ENCODE measurements at regions not wholly inside any gene's neighbourhood (a gene's known extent, or its start where the extent isn't known, plus 50 kb on each side); places are given as distances from the start of the nearest gene placed in this dataset.
"Not testable (repeated sequence)": the region's sequence is repeated elsewhere in the genome, so short reads cannot be mapped to it uniquely, and the experiment has no call there.

DNA sequence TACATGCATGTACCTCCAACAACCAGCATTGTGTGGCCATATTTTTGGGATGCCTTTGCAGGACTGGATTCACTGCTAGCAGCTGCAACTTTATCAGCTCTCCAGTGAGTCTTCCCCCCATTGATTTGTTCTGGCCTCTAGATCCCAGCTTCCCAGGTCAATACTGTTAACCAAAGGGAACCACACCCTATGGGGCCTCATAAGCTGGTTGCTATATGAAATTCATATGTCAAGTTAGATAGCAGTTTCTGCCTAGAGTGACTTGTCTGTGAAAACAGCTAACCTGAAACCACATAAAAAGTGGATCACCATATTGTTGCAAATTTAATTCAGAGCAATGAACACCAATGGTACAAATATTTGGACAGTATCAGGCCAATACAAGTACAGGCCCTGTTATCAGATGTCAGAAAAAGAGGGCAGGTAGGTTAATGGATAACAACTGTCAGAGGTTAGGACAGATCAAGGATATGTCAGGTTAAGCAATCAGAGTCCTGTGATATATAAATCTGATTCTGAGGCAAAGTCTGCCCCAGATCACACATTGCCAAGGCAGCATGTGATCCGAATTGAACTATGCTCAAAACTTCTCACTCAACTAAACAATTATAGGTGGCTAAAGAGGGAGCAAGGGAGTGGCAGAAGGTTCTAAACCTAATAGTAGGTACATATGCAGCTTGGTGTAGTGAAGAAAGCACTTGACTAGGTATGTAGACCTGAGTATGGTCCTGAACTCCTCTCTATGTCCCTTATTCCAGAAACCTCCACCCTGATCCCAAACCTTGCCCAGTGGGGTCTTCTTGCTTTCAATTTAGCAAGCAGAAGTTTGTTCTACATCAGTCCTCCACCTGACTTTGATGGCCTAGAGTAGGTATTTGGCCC, 94.7 kb upstream of the FOXN2 start:
- no peaks in the 10 kb centered on the region for H3K27me3 Mint-ChIP-seq
- H3K4me3 Mint-ChIP-seq, result no peak overlapping the region
- H3K9me3 Mint-ChIP-seq, result no peaks in the 10 kb centered on the region
- peak overlapping the region in 1 of 2 donors; percentile 8 for H3K27ac Mint-ChIP-seq
- H3K4me1 Mint-ChIP-seq, result no peaks in the 10 kb centered on the region
- DNase-seq (no peak), ATAC-seq (no peak)

DNA sequence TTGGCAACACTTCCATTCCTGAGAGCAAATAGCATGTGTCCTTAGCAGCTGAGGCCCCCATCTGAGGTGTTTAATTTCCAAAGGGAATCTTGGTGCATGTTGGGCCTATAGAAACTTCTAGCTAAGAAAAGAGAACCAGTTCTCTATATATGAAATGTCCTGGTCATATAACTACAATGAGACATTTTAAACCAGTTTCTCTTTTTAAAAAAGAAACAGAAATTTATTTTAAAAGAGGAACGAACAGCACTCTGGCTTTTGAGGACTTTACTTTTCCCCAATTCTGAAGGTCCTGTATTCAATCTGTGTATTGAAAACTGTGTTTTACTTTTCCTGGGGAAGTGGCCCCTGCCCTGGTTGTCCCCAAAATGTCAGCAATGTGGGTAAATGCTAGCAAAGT, 94.0 kb upstream of the FOXN2 start:
- no peak overlapping the region for H3K27ac Mint-ChIP-seq
- H3K27me3 Mint-ChIP-seq, result no peaks in the 10 kb centered on the region
- DNase-seq (no peak), ATAC-seq (no peak)
- no peak overlapping the region for H3K4me3 Mint-ChIP-seq
- no peaks in the 10 kb centered on the region for H3K4me1 Mint-ChIP-seq
- no peaks in the 10 kb centered on the region for H3K9me3 Mint-ChIP-seq

DNA sequence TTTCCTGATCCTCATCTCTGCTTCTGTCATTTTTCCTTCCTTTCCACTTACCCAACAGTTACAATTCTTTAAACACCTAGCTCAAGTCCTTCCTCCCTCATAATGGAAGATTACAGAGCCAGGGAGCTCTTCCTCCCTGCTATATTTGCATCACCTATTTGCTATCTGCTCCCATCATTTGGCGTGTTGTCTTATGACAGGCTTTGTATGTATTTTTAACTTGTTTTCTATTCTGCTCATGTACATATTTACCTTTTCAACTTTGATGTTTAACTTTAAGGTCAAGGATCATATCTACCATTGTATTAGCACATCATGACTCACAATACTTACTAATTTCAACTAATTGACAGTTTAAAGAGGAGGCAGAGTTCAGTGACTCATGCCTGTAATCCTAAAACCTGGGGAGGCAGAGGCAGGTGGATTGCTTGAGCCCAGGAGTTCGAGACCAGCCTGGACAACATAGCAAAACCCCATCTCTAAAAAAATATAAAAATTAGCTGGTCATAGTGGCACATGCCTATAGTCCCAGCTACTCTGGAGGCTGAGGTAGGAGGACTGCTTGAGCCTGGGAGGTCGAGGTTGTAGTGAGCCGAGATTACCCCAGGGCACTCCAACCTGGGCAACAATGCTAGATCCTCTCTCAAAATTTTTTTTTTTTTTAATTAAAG, 92.5 kb upstream of the FOXN2 start:
- ATAC-seq, result no peak
- peak overlapping the region in 1 of 2 donors; percentile 20 for H3K27ac Mint-ChIP-seq
- no peaks in the 10 kb centered on the region for H3K9me3 Mint-ChIP-seq
- H3K4me1 Mint-ChIP-seq, result no peaks in the 10 kb centered on the region
- no peak for DNase-seq
- H3K27me3 Mint-ChIP-seq, result no peaks in the 10 kb centered on the region
- no peak overlapping the region for H3K4me3 Mint-ChIP-seq

DNA sequence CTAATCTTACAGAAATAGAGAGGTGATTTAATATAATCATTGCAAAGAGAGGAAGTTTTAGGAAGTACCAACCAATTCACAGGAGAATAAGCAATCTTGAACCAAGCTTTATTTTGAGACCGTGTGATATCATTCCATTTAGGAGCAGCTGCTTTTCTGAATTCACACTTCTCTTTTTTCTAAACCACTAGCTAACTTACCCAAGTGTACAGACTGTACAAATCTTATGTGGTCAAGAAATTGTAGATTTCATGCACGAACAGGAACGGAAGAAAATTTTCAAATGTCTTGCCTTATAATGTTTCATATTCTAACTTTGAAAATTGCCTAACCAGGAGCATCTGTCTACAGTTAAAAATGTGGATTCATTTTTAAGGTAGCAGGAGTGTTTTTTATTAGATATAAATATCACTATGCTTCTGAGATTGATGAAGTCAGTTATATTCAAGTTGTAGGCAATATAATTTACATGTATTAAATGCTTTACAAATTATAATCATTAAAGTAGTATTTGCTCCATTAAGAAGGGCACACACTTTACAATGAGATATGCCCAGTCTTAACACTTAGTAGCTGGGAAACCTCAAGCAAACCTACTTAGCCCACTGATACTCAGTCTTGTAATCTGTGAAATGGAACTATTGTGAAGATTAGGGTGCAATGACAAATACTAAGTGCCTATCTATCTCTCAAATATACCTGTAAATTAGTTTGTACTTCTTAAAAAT, 86.7 kb upstream of the FOXN2 start:
- Mint-ChIP-seq H3K27ac (no peak overlapping the region), H3K4me3 (no peak overlapping the region), H3K4me1 (peaks cover 10% of the 10 kb centered on the region), H3K9me3 (no peaks in the 10 kb centered on the region), H3K27me3 (no peaks in the 10 kb centered on the region)
- DNase-seq (no peak), ATAC-seq (no peak)

DNA sequence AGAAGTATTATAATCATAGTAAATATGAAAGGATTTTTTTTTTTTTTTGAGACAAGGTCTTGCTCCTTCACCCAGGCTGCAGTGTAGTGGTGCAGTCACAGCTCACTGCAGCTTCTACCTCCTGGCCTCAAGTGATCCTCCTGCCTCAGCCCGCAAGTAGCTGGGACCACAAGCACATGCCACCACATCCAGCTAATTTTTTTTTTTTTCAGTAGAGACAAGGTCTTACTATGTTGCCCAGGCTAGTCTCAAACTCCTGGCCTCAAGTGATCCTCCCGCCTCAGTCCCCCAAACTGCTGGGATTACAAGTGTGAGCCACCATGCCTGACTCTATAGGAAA, 86.2 kb upstream of the FOXN2 start:
- no peaks in the 10 kb centered on the region for H3K9me3 Mint-ChIP-seq
- ATAC-seq (no peak), DNase-seq (no peak)
- no peak overlapping the region for H3K4me3 Mint-ChIP-seq
- no peak overlapping the region for H3K27ac Mint-ChIP-seq
- peaks cover 15% of the 10 kb centered on the region for H3K4me1 Mint-ChIP-seq
- H3K27me3 Mint-ChIP-seq, result no peaks in the 10 kb centered on the region

DNA sequence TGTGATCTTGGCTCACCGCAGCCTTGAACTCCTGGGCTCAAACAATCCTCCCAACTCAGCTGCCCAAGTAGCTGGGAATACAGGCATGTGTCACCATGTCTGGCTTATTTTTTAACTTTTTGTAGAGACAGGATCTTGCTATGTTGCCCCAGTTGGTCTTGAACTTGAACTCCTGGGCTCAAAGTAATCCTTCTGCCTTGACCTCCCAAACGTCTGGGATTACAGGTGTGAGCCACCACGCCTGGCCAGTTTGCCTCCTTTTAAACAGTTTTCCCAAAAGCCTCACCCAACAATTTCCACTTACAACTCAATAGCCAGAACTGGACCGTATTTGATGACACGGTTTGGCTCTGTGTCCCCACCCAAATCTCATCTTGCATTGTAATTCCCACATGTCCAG, 85.4 kb upstream of the FOXN2 start:
- no peak overlapping the region for H3K27ac Mint-ChIP-seq

DNA sequence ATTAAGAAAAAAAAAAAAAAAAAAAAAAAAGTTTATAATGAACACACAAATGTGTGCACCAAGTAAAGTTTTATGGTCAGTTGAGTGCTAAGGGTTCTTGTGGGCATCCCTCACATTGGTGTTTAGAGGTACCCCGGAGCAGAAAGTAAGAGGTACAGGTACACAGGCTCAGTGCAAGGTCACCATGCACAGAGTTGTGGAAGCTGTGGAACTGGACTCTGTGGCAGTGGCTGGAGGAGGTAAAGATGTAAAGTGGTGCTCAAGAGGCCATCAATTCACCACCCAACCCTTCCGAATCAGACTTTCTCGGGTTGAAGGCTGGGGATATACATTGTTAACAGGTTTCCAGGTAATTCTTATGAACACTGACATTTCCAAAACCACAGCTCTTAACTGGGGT, 83.6 kb upstream of the FOXN2 start:
- DNase-seq (no peak), ATAC-seq (no peak)
- H3K4me1 Mint-ChIP-seq, result peaks cover 17% of the 10 kb centered on the region
- no peak overlapping the region for H3K4me3 Mint-ChIP-seq
- no peaks in the 10 kb centered on the region for H3K27me3 Mint-ChIP-seq
- H3K27ac Mint-ChIP-seq, result peak overlapping the region in 1 of 2 donors; percentile 90
- H3K9me3 Mint-ChIP-seq, result no peaks in the 10 kb centered on the region

More for the DNA sequence above, 85.4 kb upstream of the FOXN2 start:
- DNase-seq, result no peak
- ATAC-seq, result no peak
- Mint-ChIP-seq H3K27me3 (no peaks in the 10 kb centered on the region), H3K4me3 (no peak overlapping the region), H3K9me3 (no peaks in the 10 kb centered on the region), H3K4me1 (peaks cover 17% of the 10 kb centered on the region)

DNA sequence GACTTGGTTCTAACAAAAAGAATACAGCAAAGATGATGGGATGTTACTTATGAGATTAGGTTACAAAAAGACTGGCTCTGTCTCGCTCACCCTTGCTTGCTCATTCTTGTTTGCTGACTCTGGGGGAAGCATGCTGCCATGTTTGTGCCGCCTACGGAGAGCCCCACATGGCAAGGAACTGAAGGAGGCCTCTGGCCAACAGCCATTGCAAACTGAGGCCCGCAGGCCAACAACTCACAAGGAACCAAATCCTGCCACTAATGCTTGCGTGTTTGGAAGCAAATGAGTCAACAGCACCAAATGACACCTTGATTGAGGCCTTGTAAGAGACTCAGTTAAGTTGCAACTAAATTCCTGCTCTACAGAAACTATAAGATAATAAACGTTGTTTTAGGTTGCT, 82.1 kb upstream of the FOXN2 start:
- H3K4me3 Mint-ChIP-seq, result no peak overlapping the region
- no peak overlapping the region for H3K27ac Mint-ChIP-seq
- no peaks in the 10 kb centered on the region for H3K27me3 Mint-ChIP-seq
- ATAC-seq (no peak), DNase-seq (no peak)
- H3K9me3 Mint-ChIP-seq, result no peaks in the 10 kb centered on the region
- H3K4me1 Mint-ChIP-seq, result peaks cover 25% of the 10 kb centered on the region

DNA sequence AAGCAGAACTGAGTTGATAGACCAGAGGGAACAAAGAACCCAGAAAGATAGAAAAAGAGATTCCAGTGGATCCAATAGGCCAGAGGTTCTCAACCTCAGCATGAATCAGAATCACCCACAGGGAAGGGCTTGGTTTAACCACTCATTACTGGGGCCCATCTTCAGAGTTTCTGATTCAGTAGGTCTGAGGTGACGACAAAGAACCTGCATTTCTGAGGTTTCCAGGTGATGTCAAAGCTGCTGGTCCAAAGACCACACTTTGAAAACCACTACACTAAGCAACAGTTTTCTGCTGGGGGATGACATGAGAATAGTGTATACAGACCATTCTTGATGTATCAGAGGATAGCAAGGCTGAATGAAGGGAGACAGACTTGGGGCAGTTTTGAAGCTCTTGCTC, 81.5 kb upstream of the FOXN2 start:
- DNase-seq (peak; percentile 38 to 73), ATAC-seq (peak; percentile 99)
- H3K9me3 Mint-ChIP-seq, result no peaks in the 10 kb centered on the region
- H3K4me1 Mint-ChIP-seq, result peaks cover 20% of the 10 kb centered on the region
- H3K27me3 Mint-ChIP-seq, result no peaks in the 10 kb centered on the region
- H3K4me3 Mint-ChIP-seq, result no peak overlapping the region
- H3K27ac Mint-ChIP-seq, result peak overlapping the region in 1 of 2 donors; percentile 31

DNA sequence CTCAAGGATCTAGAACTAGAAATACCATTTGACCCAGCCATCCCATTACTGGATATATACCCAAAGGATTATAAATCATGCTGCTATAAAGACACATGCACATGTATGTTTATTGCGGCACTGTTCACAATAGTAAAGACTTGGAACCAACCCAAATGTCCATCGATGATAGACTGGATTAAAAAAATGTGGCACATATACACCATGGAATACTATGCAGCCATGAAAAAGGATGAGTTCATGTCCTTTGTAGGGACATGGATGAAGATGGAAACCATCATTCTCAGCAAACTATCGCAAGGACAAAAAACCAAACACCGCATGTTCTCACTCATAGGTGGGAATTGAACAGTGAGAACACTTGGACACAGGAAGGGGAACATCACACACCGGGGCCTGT, 80.7 kb upstream of the FOXN2 start:
- H3K4me1 Mint-ChIP-seq, result peaks cover 20% of the 10 kb centered on the region
- not testable (repeated sequence) for H3K27ac Mint-ChIP-seq, H3K4me3 Mint-ChIP-seq, H3K9me3 Mint-ChIP-seq, DNase-seq, ATAC-seq, H3K27me3 Mint-ChIP-seq

DNA sequence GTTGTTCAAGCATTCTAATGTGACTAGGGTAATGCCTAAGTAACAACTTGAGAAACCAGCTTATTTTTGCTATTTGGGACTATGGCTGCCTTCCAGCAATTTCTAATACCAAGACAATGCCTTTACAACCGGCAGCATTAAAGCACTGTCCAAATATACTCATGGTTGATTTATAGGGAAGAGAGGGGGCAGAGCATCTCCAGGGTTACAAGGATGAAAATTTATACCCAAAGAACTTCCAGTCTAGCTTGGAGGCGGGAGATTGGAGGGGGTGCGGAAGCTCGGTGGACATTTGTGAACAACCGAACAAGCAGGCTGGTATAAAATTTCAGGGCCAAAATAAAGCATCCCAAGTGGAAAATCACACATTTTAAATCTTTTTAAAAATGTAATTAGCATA, 79.4 kb upstream of the FOXN2 start:
- Mint-ChIP-seq H3K27me3 (no peaks in the 10 kb centered on the region), H3K27ac (no peak overlapping the region), H3K9me3 (peaks cover 7 to 8% of the 10 kb centered on the region in 2 donors), H3K4me1 (peaks cover 20% of the 10 kb centered on the region), H3K4me3 (no peak overlapping the region)
- ATAC-seq (no peak), DNase-seq (no peak)

DNA sequence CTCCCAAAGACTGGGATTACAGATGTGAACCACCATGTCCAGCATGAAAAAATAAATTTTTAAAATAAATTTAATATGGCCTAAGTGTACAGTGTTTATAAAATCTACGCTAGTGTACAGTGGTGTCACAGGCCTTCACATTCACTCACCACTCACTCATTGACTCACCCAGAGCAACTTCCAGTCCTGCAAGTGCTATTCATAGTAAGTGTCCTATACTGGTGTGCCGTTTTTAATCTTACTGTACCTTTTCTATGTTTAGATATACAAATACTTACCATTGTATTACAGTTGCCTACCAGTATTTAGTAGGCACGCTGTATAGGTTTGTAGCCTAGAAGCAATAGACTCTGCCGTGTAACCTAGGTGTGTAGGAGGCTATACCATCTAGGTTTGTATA, 76.1 kb upstream of the FOXN2 start:
- ATAC-seq (no peak), DNase-seq (no peak)
- Mint-ChIP-seq H3K4me1 (peaks cover 9% of the 10 kb centered on the region), H3K27me3 (no peaks in the 10 kb centered on the region), H3K27ac (no peak overlapping the region), H3K4me3 (no peak overlapping the region), H3K9me3 (peaks cover 7 to 8% of the 10 kb centered on the region in 2 donors)

DNA sequence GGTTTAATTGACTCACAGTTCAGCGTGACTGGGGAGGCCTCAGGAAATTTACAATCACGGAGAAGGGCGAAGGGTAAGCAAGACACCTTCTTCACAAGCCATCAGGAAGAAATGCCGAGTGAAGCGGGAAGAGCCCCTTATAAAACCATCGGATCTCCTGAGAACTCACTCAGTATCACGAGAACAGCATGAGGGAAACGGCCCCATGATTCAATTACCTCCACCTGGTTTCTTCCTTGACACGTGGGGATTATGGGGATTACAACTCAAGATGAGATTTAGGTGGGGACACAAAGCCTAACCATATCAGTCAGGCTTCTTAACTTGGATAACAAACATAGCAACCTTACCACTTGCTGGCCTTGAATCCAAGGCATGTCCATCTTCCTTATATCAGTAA, 73.6 kb upstream of the FOXN2 start:
- ATAC-seq (no peak), DNase-seq (no peak)
- no peaks in the 10 kb centered on the region for H3K27me3 Mint-ChIP-seq
- H3K27ac Mint-ChIP-seq, result no peak overlapping the region
- H3K4me3 Mint-ChIP-seq, result no peak overlapping the region
- H3K4me1 Mint-ChIP-seq, result peaks cover 8% of the 10 kb centered on the region
- H3K9me3 Mint-ChIP-seq, result peaks cover 12 to 14% of the 10 kb centered on the region in 2 donors

DNA sequence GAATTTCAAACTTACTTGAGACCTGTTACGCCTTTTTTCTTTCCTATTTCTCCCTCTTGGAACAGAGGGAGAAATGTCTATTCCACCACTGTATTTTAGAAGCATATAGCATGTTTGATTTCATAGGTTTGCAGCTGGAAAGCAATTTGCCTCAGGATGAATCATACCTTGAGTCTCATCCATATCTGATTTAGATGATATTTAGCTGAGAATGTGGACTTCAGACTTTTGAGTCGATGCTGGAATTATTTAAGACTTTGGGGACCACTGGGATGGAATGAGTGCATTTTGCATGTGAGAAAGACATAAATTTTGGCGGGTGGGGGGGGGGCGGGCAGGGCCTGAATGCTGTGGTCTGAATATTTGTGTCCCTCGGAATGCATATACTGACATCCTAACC, 67.3 kb upstream of the FOXN2 start:
- ATAC-seq (no peak), DNase-seq (no peak)

DNA sequence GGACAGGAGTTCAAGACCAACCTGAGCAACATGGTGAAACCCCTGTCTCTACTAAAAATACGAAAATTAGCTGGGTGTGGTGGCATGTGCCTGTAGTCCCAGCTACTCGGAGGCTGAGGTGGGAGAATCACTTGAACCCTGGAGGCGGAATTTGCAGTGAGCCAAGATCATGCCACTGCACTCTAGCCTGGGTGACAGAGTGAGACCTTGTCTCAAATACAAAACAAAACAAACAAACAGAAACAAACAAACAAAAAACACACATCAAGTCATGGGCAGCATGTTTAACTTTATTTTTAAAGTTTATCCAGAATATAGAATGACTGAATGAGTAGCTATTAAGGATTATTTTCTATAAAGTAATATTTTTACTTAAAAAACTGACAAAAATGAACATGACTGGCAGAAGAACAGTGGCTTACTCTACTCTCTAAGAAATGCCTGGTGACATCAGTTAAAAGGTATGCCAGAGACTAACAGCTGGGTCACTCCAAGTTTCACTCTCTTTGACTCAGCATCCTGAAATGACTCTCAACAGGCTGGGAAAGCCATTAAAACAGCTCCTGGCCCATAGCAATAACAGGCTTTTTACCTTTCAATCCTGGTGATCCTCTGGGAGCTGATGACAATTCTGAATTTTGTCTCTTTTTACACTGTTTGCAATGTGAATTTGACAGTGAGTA, 66.1 kb upstream of the FOXN2 start:
- Mint-ChIP-seq H3K4me3 (no peak overlapping the region), H3K9me3 (peaks cover 4 to 8% of the 10 kb centered on the region in 2 donors), H3K27ac (no peak overlapping the region), H3K4me1 (peaks cover 28% of the 10 kb centered on the region), H3K27me3 (no peaks in the 10 kb centered on the region)
- DNase-seq (peak in 1 of 2 donors; percentile 34), ATAC-seq (peak; percentile 94)

More for the DNA sequence above, 67.3 kb upstream of the FOXN2 start:
- H3K27ac Mint-ChIP-seq, result no peak overlapping the region
- H3K4me1 Mint-ChIP-seq, result peaks cover 28% of the 10 kb centered on the region
- H3K9me3 Mint-ChIP-seq, result peaks cover 4 to 8% of the 10 kb centered on the region in 2 donors
- H3K27me3 Mint-ChIP-seq, result no peaks in the 10 kb centered on the region
- no peak overlapping the region for H3K4me3 Mint-ChIP-seq

Measured in stimulated activated naive CD8-positive, alpha-beta T cell treated with anti-CD3 and anti-CD28 coated beads, Interleukin-15, amount 100 ng/mL, for 72 hours (primary cell).